ENCODE measurements at regions not wholly inside any gene's neighbourhood (a gene's known extent, or its start where the extent isn't known, plus 50 kb on each side); places are given as distances from the start of the nearest gene placed in this dataset.

- Mint-ChIP-seq H3K27ac (ENCODE audit: low read depth, unreplicated experiment) (no peak overlapping the region), H3K4me3 (ENCODE audit: unreplicated experiment) (no peak overlapping the region), H3K4me1 (ENCODE audit: insufficient read depth, unreplicated experiment) (no peaks in the 10 kb centered on the region), H3K9me3 (ENCODE audit: unreplicated experiment) (no peaks in the 10 kb centered on the region), H3K27me3 (ENCODE audit: insufficient read depth, unreplicated experiment) (peaks cover 44% of the 10 kb centered on the region), H3K36me3 (ENCODE audit: insufficient read depth, unreplicated experiment) (no peaks in the 10 kb centered on the region)
- TF ChIP-seq CTCF (IDR thresholded peaks at IDR 0.05; ENCODE audit: unreplicated experiment): no peak
- no peak for DNase-seq (ENCODE audit: unreplicated experiment)
- no TSS peak for BruUV-seq (replicated peaks)
- POLR2A ChIA-PET: no interaction called here
- CTCF ChIA-PET: interaction anchor here (0.9 to 1.6 kb wide), 2 partner anchors 11 to 690 kb away, joined by 3 to 4 read pairs; no protein-coding TSS in a partner anchor
- intact Hi-C loops (cut with micrococcal nuclease): no loop called here
These were observed 195.2 kb downstream of the PDCD6IP start for GRCh38 chr3:33993631-33994030.

DNA sequence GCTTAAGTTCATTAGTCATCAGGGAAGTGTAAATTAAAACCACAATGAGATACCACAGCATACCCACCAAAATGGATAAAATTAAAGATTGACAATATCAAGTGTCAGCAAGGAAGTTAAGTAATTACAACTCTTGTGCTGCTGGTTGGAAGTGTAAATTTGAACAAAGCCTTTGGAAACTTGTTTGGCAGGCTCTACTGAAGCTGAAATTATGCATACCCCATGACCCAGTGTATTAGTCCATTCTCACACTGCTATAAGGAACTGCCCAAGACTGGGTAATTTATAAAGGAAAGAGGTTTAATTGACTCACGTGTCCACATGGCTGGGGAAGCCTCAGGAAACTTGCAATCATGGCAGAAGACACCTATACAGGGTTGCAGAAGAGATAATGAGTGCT, 196.1 kb downstream of the PDCD6IP start:
- TF ChIP-seq CTCF (IDR thresholded peaks at IDR 0.05; ENCODE audit: unreplicated experiment): no peak
- Mint-ChIP-seq H3K36me3 (ENCODE audit: insufficient read depth, unreplicated experiment) (no peaks in the 10 kb centered on the region), H3K4me1 (ENCODE audit: insufficient read depth, unreplicated experiment) (no peaks in the 10 kb centered on the region), H3K9me3 (ENCODE audit: unreplicated experiment) (no peaks in the 10 kb centered on the region), H3K4me3 (ENCODE audit: unreplicated experiment) (no peak overlapping the region), H3K27me3 (ENCODE audit: insufficient read depth, unreplicated experiment) (peaks cover 35% of the 10 kb centered on the region), H3K27ac (ENCODE audit: low read depth, unreplicated experiment) (no peak overlapping the region)
- CTCF ChIA-PET: interaction anchor here (1.6 to 1.7 kb wide), 2 partner anchors 10 to 14 kb away, joined by 3 read pairs; no protein-coding TSS in a partner anchor
- no TSS peak for BruUV-seq (replicated peaks)
- POLR2A ChIA-PET: no interaction called here
- intact Hi-C loops (cut with micrococcal nuclease): no loop called here
- DNase-seq (ENCODE audit: unreplicated experiment): no peak

GRCh38 chr3:34000301-34000700, 201.9 kb downstream of the PDCD6IP start:
- no peaks in the 10 kb centered on the region for H3K9me3 Mint-ChIP-seq (ENCODE audit: unreplicated experiment)

GRCh38 chr3:34001022-34001421, 202.6 kb downstream of the PDCD6IP start:
- no peaks in the 10 kb centered on the region for H3K36me3 Mint-ChIP-seq (ENCODE audit: insufficient read depth, unreplicated experiment)
- no peaks in the 10 kb centered on the region for H3K9me3 Mint-ChIP-seq (ENCODE audit: unreplicated experiment)
- CTCF ChIA-PET: no interaction called here
- no peak overlapping the region for H3K4me3 Mint-ChIP-seq (ENCODE audit: unreplicated experiment)
- TF ChIP-seq CTCF (IDR thresholded peaks at IDR 0.05; ENCODE audit: unreplicated experiment): no peak
- POLR2A ChIA-PET: interaction anchor here (0.6 kb wide), 1 partner anchor 927 kb away, joined by 3 read pairs; no protein-coding TSS in a partner anchor
- no peak for DNase-seq (ENCODE audit: unreplicated experiment)
- no peak overlapping the region for H3K27ac Mint-ChIP-seq (ENCODE audit: low read depth, unreplicated experiment)
- H3K27me3 Mint-ChIP-seq (ENCODE audit: insufficient read depth, unreplicated experiment): peaks cover 24% of the 10 kb centered on the region
- intact Hi-C loops (cut with micrococcal nuclease): no loop called here
- BruUV-seq (replicated peaks): no TSS peak
- no peaks in the 10 kb centered on the region for H3K4me1 Mint-ChIP-seq (ENCODE audit: insufficient read depth, unreplicated experiment)

More at GRCh38 chr3:34000301-34000700, 201.9 kb downstream of the PDCD6IP start:
- Mint-ChIP-seq H3K4me3 (ENCODE audit: unreplicated experiment) (no peak overlapping the region), H3K4me1 (ENCODE audit: insufficient read depth, unreplicated experiment) (no peaks in the 10 kb centered on the region), H3K27ac (ENCODE audit: low read depth, unreplicated experiment) (no peak overlapping the region), H3K27me3 (ENCODE audit: insufficient read depth, unreplicated experiment) (peaks cover 18% of the 10 kb centered on the region), H3K36me3 (ENCODE audit: insufficient read depth, unreplicated experiment) (no peaks in the 10 kb centered on the region)
- TF ChIP-seq CTCF (IDR thresholded peaks at IDR 0.05; ENCODE audit: unreplicated experiment): no peak
- no peak for DNase-seq (ENCODE audit: unreplicated experiment)
- POLR2A ChIA-PET: no interaction called here
- CTCF ChIA-PET: no interaction called here
- intact Hi-C loops (cut with micrococcal nuclease): no loop called here
- no TSS peak for BruUV-seq (replicated peaks)
